ENCODE measurements at regions not wholly inside any gene's neighbourhood (a gene's known extent, or its start where the extent isn't known, plus 50 kb on each side); places are given as distances from the start of the nearest gene placed in this dataset.

DNA sequence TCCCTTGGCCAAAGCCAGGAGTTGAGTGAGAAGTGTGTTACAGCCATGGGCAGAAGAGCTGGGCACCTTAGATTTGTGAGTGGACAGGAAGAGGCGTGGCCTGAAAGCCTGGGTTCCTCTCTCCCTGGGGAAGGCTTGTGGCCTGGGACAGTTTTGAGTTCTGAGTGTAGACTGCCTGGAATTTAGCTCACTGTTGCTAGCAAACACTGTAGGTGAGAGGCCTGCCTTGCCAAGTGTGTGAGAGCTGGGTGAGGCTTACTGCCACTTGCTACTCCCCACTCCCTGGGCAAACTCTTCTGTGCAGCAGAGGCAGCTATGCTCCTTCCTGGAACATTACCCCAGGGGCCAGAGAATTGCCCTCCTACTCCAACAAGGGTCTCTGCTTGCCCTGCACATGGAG, 150.0 kb upstream of the GALNT5 start:
- no peak overlapping the region for H3K27ac ChIP-seq (ENCODE audit: low read length)
- H2AFZ ChIP-seq (ENCODE audit: low read depth, low read length), result no peak overlapping the region

GRCh38 chr2:157107877-157108276, 149.6 kb upstream of the GALNT5 start:
- H3K27ac ChIP-seq (ENCODE audit: low read length), result no peak overlapping the region
- H3K36me3 ChIP-seq (replicated peaks; ENCODE audit: low read depth, low read length), result no peaks in the 10 kb centered on the region
- H3K4me2 ChIP-seq (ENCODE audit: low read length), result no peak overlapping the region
- H3K4me3 ChIP-seq (ENCODE audit: low read length), result no peak overlapping the region
- no peaks in the 10 kb centered on the region for H3K27me3 ChIP-seq (ENCODE audit: low read depth, low read length)
- TF ChIP-seq, protein P1, sequence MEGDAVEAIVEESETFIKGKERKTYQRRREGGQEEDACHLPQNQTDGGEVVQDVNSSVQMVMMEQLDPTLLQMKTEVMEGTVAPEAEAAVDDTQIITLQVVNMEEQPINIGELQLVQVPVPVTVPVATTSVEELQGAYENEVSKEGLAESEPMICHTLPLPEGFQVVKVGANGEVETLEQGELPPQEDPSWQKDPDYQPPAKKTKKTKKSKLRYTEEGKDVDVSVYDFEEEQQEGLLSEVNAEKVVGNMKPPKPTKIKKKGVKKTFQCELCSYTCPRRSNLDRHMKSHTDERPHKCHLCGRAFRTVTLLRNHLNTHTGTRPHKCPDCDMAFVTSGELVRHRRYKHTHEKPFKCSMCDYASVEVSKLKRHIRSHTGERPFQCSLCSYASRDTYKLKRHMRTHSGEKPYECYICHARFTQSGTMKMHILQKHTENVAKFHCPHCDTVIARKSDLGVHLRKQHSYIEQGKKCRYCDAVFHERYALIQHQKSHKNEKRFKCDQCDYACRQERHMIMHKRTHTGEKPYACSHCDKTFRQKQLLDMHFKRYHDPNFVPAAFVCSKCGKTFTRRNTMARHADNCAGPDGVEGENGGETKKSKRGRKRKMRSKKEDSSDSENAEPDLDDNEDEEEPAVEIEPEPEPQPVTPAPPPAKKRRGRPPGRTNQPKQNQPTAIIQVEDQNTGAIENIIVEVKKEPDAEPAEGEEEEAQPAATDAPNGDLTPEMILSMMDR (IDR thresholded peaks at IDR 0.05; ENCODE audit: low read depth, low read length), result no peak
- no peak for TF ChIP-seq EZH2phosphoT487 (IDR thresholded peaks at IDR 0.05; ENCODE audit: low read depth)
- no peak overlapping the region for H3K9ac ChIP-seq (ENCODE audit: low read length)
- H3K9me3 ChIP-seq (ENCODE audit: insufficient read depth, low read length), result no peaks in the 10 kb centered on the region
- no peaks in the 10 kb centered on the region for H4K20me1 ChIP-seq (ENCODE audit: insufficient read depth, low read length)
- no peaks in the 10 kb centered on the region for H3K4me1 ChIP-seq (ENCODE audit: low read length)
- H3K79me2 ChIP-seq (ENCODE audit: low read length), result no peaks in the 10 kb centered on the region
- no peak overlapping the region for H2AFZ ChIP-seq (ENCODE audit: low read depth, low read length)

More for the DNA sequence above, 150.0 kb upstream of the GALNT5 start:
- Histone ChIP-seq H3K36me3 (replicated peaks; ENCODE audit: low read depth, low read length) (no peaks in the 10 kb centered on the region), H3K4me3 (ENCODE audit: low read length) (no peak overlapping the region), H3K4me2 (ENCODE audit: low read length) (no peak overlapping the region), H3K9me3 (ENCODE audit: insufficient read depth, low read length) (no peaks in the 10 kb centered on the region), H3K79me2 (ENCODE audit: low read length) (no peaks in the 10 kb centered on the region), H3K9ac (ENCODE audit: low read length) (no peak overlapping the region), H4K20me1 (ENCODE audit: insufficient read depth, low read length) (no peaks in the 10 kb centered on the region), H3K27me3 (ENCODE audit: low read depth, low read length) (no peaks in the 10 kb centered on the region), H3K4me1 (ENCODE audit: low read length) (no peaks in the 10 kb centered on the region)
- no peak for TF ChIP-seq EZH2phosphoT487 (IDR thresholded peaks at IDR 0.05; ENCODE audit: low read depth)
- TF ChIP-seq, protein P1 (IDR thresholded peaks at IDR 0.05; ENCODE audit: low read depth, low read length), result no peak

GRCh38 chr2:157122776-157123175, 134.7 kb upstream of the GALNT5 start:
- Histone ChIP-seq H3K4me2 (ENCODE audit: low read length) (no peak overlapping the region), H3K9me3 (ENCODE audit: insufficient read depth, low read length) (no peaks in the 10 kb centered on the region), H4K20me1 (ENCODE audit: insufficient read depth, low read length) (no peaks in the 10 kb centered on the region), H3K27ac (ENCODE audit: low read length) (no peak overlapping the region), H3K4me1 (ENCODE audit: low read length) (no peaks in the 10 kb centered on the region), H3K4me3 (ENCODE audit: low read length) (no peak overlapping the region), H3K9ac (ENCODE audit: low read length) (no peak overlapping the region), H2AFZ (ENCODE audit: low read depth, low read length) (no peak overlapping the region), H3K27me3 (ENCODE audit: low read depth, low read length) (no peaks in the 10 kb centered on the region), H3K79me2 (ENCODE audit: low read length) (no peaks in the 10 kb centered on the region), H3K36me3 (replicated peaks; ENCODE audit: low read depth, low read length) (no peaks in the 10 kb centered on the region)
- no peak for TF ChIP-seq EZH2phosphoT487 (IDR thresholded peaks at IDR 0.05; ENCODE audit: low read depth)
- TF ChIP-seq, protein P1 (IDR thresholded peaks at IDR 0.05; ENCODE audit: low read depth, low read length), result no peak

DNA sequence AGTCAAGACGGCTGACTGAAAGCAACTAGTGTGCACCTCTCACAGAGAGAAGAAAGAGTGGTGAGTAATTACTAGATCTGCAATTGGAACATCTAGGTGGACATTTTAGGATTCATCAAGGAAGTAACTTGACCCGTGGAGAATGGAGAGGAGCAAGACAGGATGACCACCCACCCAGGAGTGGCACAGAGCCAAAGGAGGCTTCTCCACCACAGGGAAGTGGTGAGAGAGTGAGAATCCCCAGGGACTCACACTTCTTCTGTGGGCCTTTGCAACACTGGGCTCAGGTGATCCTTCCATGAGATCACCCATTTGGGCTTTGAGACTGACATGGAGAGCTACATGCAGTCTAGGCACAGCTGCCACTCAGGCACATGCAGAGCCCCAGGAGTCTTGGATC, 132.8 kb upstream of the GALNT5 start:
- H2AFZ ChIP-seq (ENCODE audit: low read depth, low read length), result no peak overlapping the region
- no peaks in the 10 kb centered on the region for H3K27me3 ChIP-seq (ENCODE audit: low read depth, low read length)
- no peak overlapping the region for H3K4me2 ChIP-seq (ENCODE audit: low read length)
- TF ChIP-seq, protein P1 (IDR thresholded peaks at IDR 0.05; ENCODE audit: low read depth, low read length), result no peak
- no peak for TF ChIP-seq EZH2phosphoT487 (IDR thresholded peaks at IDR 0.05; ENCODE audit: low read depth)
- no peaks in the 10 kb centered on the region for H3K9me3 ChIP-seq (ENCODE audit: insufficient read depth, low read length)
- no peaks in the 10 kb centered on the region for H3K79me2 ChIP-seq (ENCODE audit: low read length)
- H3K36me3 ChIP-seq (replicated peaks; ENCODE audit: low read depth, low read length), result no peaks in the 10 kb centered on the region
- no peaks in the 10 kb centered on the region for H3K4me1 ChIP-seq (ENCODE audit: low read length)
- no peak overlapping the region for H3K27ac ChIP-seq (ENCODE audit: low read length)
- no peaks in the 10 kb centered on the region for H4K20me1 ChIP-seq (ENCODE audit: insufficient read depth, low read length)
- no peak overlapping the region for H3K9ac ChIP-seq (ENCODE audit: low read length)
- H3K4me3 ChIP-seq (ENCODE audit: low read length), result no peak overlapping the region
